HCT116 (cell line): ENCODE measurements at regions not wholly inside any gene's neighbourhood (a gene's known extent, or its start where the extent isn't known, plus 50 kb on each side); places are given as distances from the start of the nearest gene placed in this dataset.

Experiments
- ATAC-seq: fragments of 200-7000 bp; cut with Tn5 transposase; 2 replicates; pipeline ENCODE4 v1.9.1; 2020; ENCODE audit warnings: mild to moderate bottlenecking, moderate library complexity
- BruUV-seq: library from RNA; stranded (reverse); fragments of 400-500 nt; replicated peaks from 2 replicates; lab custom pipeline; 2021; lab: Mats Ljungman, UMichigan
- CTCF ChIA-PET: fragments of 300-600 bp; sonication (Branson Sonifier 250); formaldehyde crosslinking; loops from one replicate; lab custom pipeline; 2021; ENCODE audit warnings: antibody characterized with exemption; lab: Charles Lee
- POLR2A ChIA-PET: fragments of 300-600, 350-600 bp; sonication (Branson Sonifier 250); formaldehyde crosslinking; loops from one replicate; lab custom pipeline; 2021; ENCODE audit warnings: antibody characterized with exemption; lab: Charles Lee
- RAD21 ChIA-PET, 2 experiments: fragments of 300-600 bp; sonication (Branson Sonifier 250); formaldehyde crosslinking; loops; one replicate each; lab custom pipeline; 2023; ENCODE audit warnings: low total read pairs in 2 of 2; ENCODE audit not compliant: uncharacterized antibody in 2 of 2, unreplicated experiment in 2 of 2, low non-redundant PET in 1 of 2; lab: Charles Lee
- DNase-seq: peaks from one replicate; pipeline ENCODE4 v3.0.0-alpha.2; 2010; ENCODE audit warnings: low read depth, low spot score
- H2AFZ ChIP-seq: fragments of 200-600 bp; shearing (Covaris generic), sonication (generic); 2 replicates; pipeline ENCODE4 v1.6.1; 2017; ENCODE audit warnings: low read depth, mixed run types, mixed read lengths, antibody characterized with exemption, low read length; ENCODE audit not compliant: poor library complexity, severe bottlenecking
- H3K27ac ChIP-seq: 2 replicates; pipeline ENCODE4 v1.5.1; 2012; ENCODE audit warnings: low read depth, low read length
- H3K27me3 ChIP-seq: fragments of 200-600 bp; sonication (generic); 2 replicates; pipeline ENCODE4 v1.6.1; 2016; ENCODE audit warnings: mixed run types, low read length, mixed read lengths; ENCODE audit not compliant: insufficient read depth
- H3K36me3 ChIP-seq, 2 experiments: fragments of 200-500 bp in 1 of 2; fragments of 200-600 bp in 1 of 2; sonication (Bioruptor generic) in 1 of 2; sonication (generic) in 1 of 2; 2 replicates each; pipeline versions ENCODE4 v1.5.1 to v1.6.1; 2014 to 2016; ENCODE audit warnings: low read length in 2 of 2, inconsistent platforms in 1 of 2, mixed read lengths in 1 of 2, mixed run types in 1 of 2; ENCODE audit not compliant: insufficient read depth in 2 of 2, control insufficient read depth in 1 of 2
- H3K4me1 ChIP-seq, 2 experiments: fragments of 200-600 bp in 1 of 2; sonication (generic) in 1 of 2; 2 replicates each; pipeline versions ENCODE4 v1.5.1 to v1.6.1; 2012 to 2017; ENCODE audit warnings: low read length in 2 of 2, inconsistent platforms in 1 of 2, mild to moderate bottlenecking in 1 of 2, mixed read lengths in 1 of 2, mixed run types in 1 of 2, moderate library complexity in 1 of 2; ENCODE audit not compliant: insufficient read depth in 2 of 2, control insufficient read depth in 1 of 2
- H3K4me2 ChIP-seq: fragments of 200-600 bp; sonication (generic); 2 replicates; pipeline ENCODE4 v1.6.1; 2017; ENCODE audit warnings: mixed run types, low read length, mixed read lengths
- H3K4me3 ChIP-seq, 2 experiments: fragments of 200-600 bp in 1 of 2; sonication (generic) in 1 of 2; replicated peaks in 1 of 2; 2 replicates each; pipeline ENCODE4 v1.5.1; 2011 to 2016; ENCODE audit warnings: low read length in 2 of 2, control low read depth in 1 of 2, low read depth in 1 of 2, mild to moderate bottlenecking in 1 of 2, mixed read lengths in 1 of 2, mixed run types in 1 of 2
- H3K79me2 ChIP-seq: fragments of 200-600 bp; sonication (generic); 2 replicates; pipeline ENCODE4 v1.6.1; 2017; ENCODE audit warnings: mild to moderate bottlenecking, mixed run types, low read length, moderate library complexity, mixed read lengths; ENCODE audit not compliant: insufficient read depth
- H3K9ac ChIP-seq: fragments of 200-600 bp; sonication (generic); 2 replicates; pipeline ENCODE4 v1.6.1; 2016; ENCODE audit warnings: low read length, mixed read lengths
- H3K9me2 ChIP-seq: fragments of 200-600 bp; sonication (generic), shearing (Covaris generic); 2 replicates; pipeline ENCODE4 v1.6.1; 2017; ENCODE audit warnings: mixed run types, mild to moderate bottlenecking, moderate library complexity; ENCODE audit not compliant: insufficient read depth
- H3K9me3 ChIP-seq, 2 experiments: fragments of 200-500 bp in 1 of 2; fragments of 200-600 bp in 1 of 2; sonication (Bioruptor generic) in 1 of 2; sonication (generic) in 1 of 2; 2 replicates each; pipeline ENCODE4 v1.6.1; 2014 to 2017; ENCODE audit warnings: low read length in 2 of 2, mixed read lengths in 2 of 2, inconsistent platforms in 1 of 2, low read depth in 1 of 2, mild to moderate bottlenecking in 1 of 2, mixed run types in 1 of 2, moderate library complexity in 1 of 2; ENCODE audit not compliant: control insufficient read depth in 1 of 2, insufficient read depth in 1 of 2
- H4K20me1 ChIP-seq: fragments of 200-600 bp; sonication (generic), shearing (Covaris generic); 2 replicates; pipeline ENCODE4 v1.6.1; 2017; ENCODE audit warnings: mixed run types, mild to moderate bottlenecking, moderate library complexity; ENCODE audit not compliant: insufficient read depth
- CEBPB ChIP-seq: IDR thresholded peaks from 2 replicates; pipeline ENCODE4 v1.6.1; 2012; ENCODE audit warnings: low read depth
- CTCF ChIP-seq, 3 experiments: fragments of 200-600 bp in 1 of 3; sonication (generic) in 1 of 3; IDR thresholded peaks in 2 of 3; conservative IDR thresholded peaks in 1 of 3; 2 replicates each; pipeline ENCODE4 v1.5.1; 2012 to 2017; ENCODE audit warnings: low read depth in 2 of 3, low read length in 2 of 3, antibody characterized with exemption in 1 of 3, borderline replicate concordance in 1 of 3, control low read depth in 1 of 3, mild to moderate bottlenecking in 1 of 3, mixed read lengths in 1 of 3, mixed run types in 1 of 3, moderate library complexity in 1 of 3; ENCODE audit not compliant: insufficient read depth in 1 of 3
- EZH2 ChIP-seq: fragments of 200-600 bp; sonication (generic); IDR thresholded peaks from 2 replicates; pipeline ENCODE4 v1.6.1; 2017; ENCODE audit warnings: antibody characterized with exemption, mixed run types
- JUND ChIP-seq: IDR thresholded peaks from 2 replicates; pipeline ENCODE4 v1.6.1; 2012
- POLR2A ChIP-seq: IDR thresholded peaks from 2 replicates; pipeline ENCODE4 v1.7.0; 2011; ENCODE audit warnings: borderline replicate concordance; ENCODE audit not compliant: insufficient read depth, insufficient read length; ENCODE audit errors: extremely low read depth
- POLR2AphosphoS5 ChIP-seq: IDR thresholded peaks from 2 replicates; pipeline ENCODE4 v1.6.1; 2011; ENCODE audit warnings: mild to moderate bottlenecking, low read depth, low read length, moderate library complexity
- RAD21 ChIP-seq: IDR thresholded peaks from 2 replicates; pipeline ENCODE4 v1.6.1; 2012; ENCODE audit warnings: low read depth, mild to moderate bottlenecking
- REST ChIP-seq: IDR thresholded peaks from 2 replicates; pipeline ENCODE4 v1.6.1; 2012; ENCODE audit warnings: low read depth
- intact Hi-C: fragments of 100-400 bp; cut with micrococcal nuclease; formaldehyde crosslinking; loops from 2 replicates; pipeline ENCODE4 v1.10.0; 2022

GRCh38 chr3:67901681-67902080 lies 247.3 kb upstream of the SUCLG2 start:
- BruUV-seq = no TSS peak

More at GRCh38 chr3:67901681-67902080, 247.3 kb upstream of the SUCLG2 start:
- H3K4me1 ChIP-seq = no peaks in the 10 kb centered on the region
- no peak overlapping the region for H2AFZ ChIP-seq
- CTCF ChIA-PET = no interaction called here
- no peak overlapping the region for H3K4me2 ChIP-seq
- no peaks in the 10 kb centered on the region for H4K20me1 ChIP-seq
- H3K27ac ChIP-seq = no peak overlapping the region
- no peaks in the 10 kb centered on the region for H3K36me3 ChIP-seq
- intact Hi-C loops = no loop called here
- RAD21 ChIA-PET = no interaction called here
- DNase-seq (no peak), ATAC-seq (no peak)
- H3K79me2 ChIP-seq = no peaks in the 10 kb centered on the region
- no peak overlapping the region for H3K4me3 ChIP-seq
- POLR2A ChIA-PET = no interaction called here
- no peak overlapping the region for H3K9ac ChIP-seq
- no peaks in the 10 kb centered on the region for H3K9me3 ChIP-seq
- H3K9me2 ChIP-seq = no peaks in the 10 kb centered on the region
- TF ChIP-seq REST = no peak
- TF ChIP-seq POLR2A = no peak
- TF ChIP-seq JUND = no peak
- TF ChIP-seq RAD21 = no peak
- TF ChIP-seq POLR2AphosphoS5 = no peak
- no peak for TF ChIP-seq CEBPB
- TF ChIP-seq CTCF (IDR thresholded peaks at IDR 0.05 in 2 of 3, conservative IDR thresholded peaks at IDR 0.05 in 1 of 3; ENCODE audit: borderline replicate concordance in 1 of 3, insufficient read depth in 1 of 3, low read depth in 2 of 3, low read length in 2 of 3) = no peak; a peak in 1 of 6 replicates
- TF ChIP-seq EZH2 = no peak
- no peaks in the 10 kb centered on the region for H3K27me3 ChIP-seq
